PC-3 (cell line): ENCODE measurements at regions not wholly inside any gene's neighbourhood (a gene's known extent, or its start where the extent isn't known, plus 50 kb on each side); places are given as distances from the start of the nearest gene placed in this dataset.

ENCODE experiments used
- ATAC-seq: fragments of 200-7000 bp; cut with Tn5 transposase; 2 replicates; pipeline ENCODE4 v1.9.1; 2020; ENCODE audit warnings: mild to moderate bottlenecking, moderate library complexity
- BruUV-seq: library from RNA; stranded (reverse); fragments of 400-500 nt; replicated peaks from 2 replicates; lab custom pipeline; 2021; lab: Mats Ljungman, UMichigan
- CTCF ChIA-PET: fragments of 300-600 bp; sonication (Branson Sonifier 250); formaldehyde crosslinking; loops from one replicate; lab custom pipeline; 2022; ENCODE audit warnings: antibody characterized with exemption; lab: Charles Lee
- POLR2A ChIA-PET: fragments of 300-600 bp; sonication (Branson Sonifier 250); formaldehyde crosslinking; loops from one replicate; lab custom pipeline; 2022; ENCODE audit warnings: antibody characterized with exemption; ENCODE audit not compliant: unreplicated experiment; lab: Charles Lee
- DNase-seq: peaks from one replicate; pipeline ENCODE4 v3.0.0-alpha.2; 2015
- H2AFZ ChIP-seq: fragments of 300-600 bp; sonication (generic); 2 replicates; pipeline ENCODE4 v1.6.0; 2016; ENCODE audit warnings: antibody characterized with exemption, low read length
- H3F3A ChIP-seq: fragments of 300-600 bp; sonication (generic); one replicate; pipeline ENCODE4 v1.6.0; 2017; ENCODE audit warnings: antibody characterized with exemption, low read length, control low read depth, mild to moderate bottlenecking; ENCODE audit not compliant: unreplicated experiment
- H3K27ac ChIP-seq: fragments of 300-600 bp; sonication (generic); 2 replicates; pipeline ENCODE4 v1.5.1; 2016; ENCODE audit warnings: mild to moderate bottlenecking, low read length
- H3K27me3 ChIP-seq: fragments of 300-600 bp; sonication (generic); 2 replicates; pipeline ENCODE4 v1.6.1; 2016; ENCODE audit warnings: low read length, mixed read lengths
- H3K36me3 ChIP-seq: fragments of 300-600 bp; sonication (generic); 2 replicates; pipeline ENCODE4 v1.6.1; 2016; ENCODE audit warnings: low read depth, mixed run types, low read length, mixed read lengths
- H3K4me1 ChIP-seq: fragments of 300-600 bp; sonication (generic); 2 replicates; pipeline ENCODE4 v1.5.1; 2016; ENCODE audit warnings: low read length; ENCODE audit not compliant: insufficient read depth
- H3K4me2 ChIP-seq: fragments of 300-600 bp; sonication (generic); 2 replicates; pipeline ENCODE4 v1.6.0; 2016; ENCODE audit warnings: low read length
- H3K4me3 ChIP-seq: fragments of 300-600 bp; sonication (generic); 2 replicates; pipeline ENCODE4 v1.5.1; 2016; ENCODE audit warnings: mild to moderate bottlenecking, low read length, mixed read lengths
- H3K79me2 ChIP-seq: fragments of 300-600 bp; sonication (generic); 2 replicates; pipeline ENCODE4 v1.6.1; 2017; ENCODE audit warnings: low read length, mixed read lengths
- H3K9ac ChIP-seq: fragments of 300-600 bp; sonication (generic); 2 replicates; pipeline ENCODE4 v1.6.0; 2016; ENCODE audit warnings: mild to moderate bottlenecking, low read length
- H3K9me2 ChIP-seq: fragments of 300-600 bp; sonication (generic); replicated peaks from 2 replicates; pipeline ENCODE4 v1.6.1; 2016; ENCODE audit warnings: mixed run types, low read length, mixed read lengths
- H3K9me3 ChIP-seq: fragments of 300-600 bp; sonication (generic); 2 replicates; pipeline ENCODE4 v1.6.1; 2016; ENCODE audit warnings: low read length, mixed read lengths
- H4K20me1 ChIP-seq: fragments of 300-600 bp; sonication (generic); 2 replicates; pipeline ENCODE4 v1.6.1; 2016; ENCODE audit warnings: low read length, mixed read lengths
- CTCF ChIP-seq: fragments of 300-600 bp; sonication (generic); conservative IDR thresholded peaks from 2 replicates; pipeline ENCODE4 v1.5.1; 2017; ENCODE audit warnings: antibody characterized with exemption, low read depth, mild to moderate bottlenecking, low read length
- EZH2 ChIP-seq: fragments of 300-600 bp; sonication (generic); IDR thresholded peaks from one replicate; pipeline ENCODE4 v1.6.1; 2017; ENCODE audit warnings: antibody characterized with exemption, mild to moderate bottlenecking, low read length; ENCODE audit not compliant: unreplicated experiment
- EZH2phosphoT487 ChIP-seq: fragments of 300-600 bp; sonication (generic); IDR thresholded peaks from 2 replicates; pipeline ENCODE4 v1.6.1; 2018; ENCODE audit warnings: mild to moderate bottlenecking, antibody characterized with exemption, low read length, borderline replicate concordance
- intact Hi-C: fragments of 100-400 bp; cut with micrococcal nuclease; formaldehyde crosslinking; loops from 2 replicates; pipeline ENCODE4 v1.9.0; 2023

GRCh38 chr12:9392842-9393241 lies 184.6 kb upstream of the PZP start:
- Histone ChIP-seq H3K9me2 (no peaks in the 10 kb centered on the region), H2AFZ (no peak overlapping the region), H3K9me3 (no peaks in the 10 kb centered on the region), H3K27me3 (peaks cover 44% of the 10 kb centered on the region), H3F3A (no peaks in the 10 kb centered on the region), H3K9ac (no peak overlapping the region), H3K4me1 (no peaks in the 10 kb centered on the region), H3K27ac (no peak overlapping the region), H4K20me1 (no peaks in the 10 kb centered on the region), H3K4me3 (no peak overlapping the region), H3K4me2 (no peak overlapping the region), H3K36me3 (no peaks in the 10 kb centered on the region), H3K79me2 (no peaks in the 10 kb centered on the region)
- DNase-seq: no peak
- CTCF ChIA-PET: no interaction called here
- TF ChIP-seq CTCF (no peak), EZH2 (no peak), EZH2phosphoT487 (no peak)
- no peak for ATAC-seq
- intact Hi-C loops: no loop called here
- no TSS peak for BruUV-seq
- POLR2A ChIA-PET: no interaction called here

GRCh38 chr12:9391815-9392214 lies 183.6 kb upstream of the PZP start:
- intact Hi-C loops: no loop called here
- TF ChIP-seq EZH2 (no peak), EZH2phosphoT487 (no peak), CTCF (no peak)
- Histone ChIP-seq H3K4me3 (no peak overlapping the region), H3F3A (no peaks in the 10 kb centered on the region), H3K36me3 (no peaks in the 10 kb centered on the region), H3K9me3 (no peaks in the 10 kb centered on the region), H4K20me1 (no peaks in the 10 kb centered on the region), H3K9ac (no peak overlapping the region), H3K79me2 (no peaks in the 10 kb centered on the region), H2AFZ (no peak overlapping the region), H3K27me3 (peaks cover 53% of the 10 kb centered on the region), H3K4me1 (no peaks in the 10 kb centered on the region), H3K9me2 (no peaks in the 10 kb centered on the region), H3K4me2 (no peak overlapping the region), H3K27ac (no peak overlapping the region)
- BruUV-seq: no TSS peak
- ChIA-PET POLR2A (no interaction called here), CTCF (no interaction called here)
- ATAC-seq (no peak), DNase-seq (no peak)

- DNase-seq: no peak
- no peak overlapping the region for H3K9ac ChIP-seq
- H3K27me3 ChIP-seq: peaks cover 58% of the 10 kb centered on the region
- H3K4me2 ChIP-seq: no peak overlapping the region
- CTCF ChIA-PET: no interaction called here
- no peak overlapping the region for H3K27ac ChIP-seq
- no peaks in the 10 kb centered on the region for H3K9me3 ChIP-seq
- no TSS peak for BruUV-seq
- no peaks in the 10 kb centered on the region for H4K20me1 ChIP-seq
- no peaks in the 10 kb centered on the region for H3K36me3 ChIP-seq
- H3K4me1 ChIP-seq: no peaks in the 10 kb centered on the region
- no peak for ATAC-seq
- no peak overlapping the region for H2AFZ ChIP-seq
- POLR2A ChIA-PET: no interaction called here
- H3K79me2 ChIP-seq: no peaks in the 10 kb centered on the region
- TF ChIP-seq EZH2phosphoT487: no peak
- no peak for TF ChIP-seq EZH2
- TF ChIP-seq CTCF: no peak
- intact Hi-C loops: no loop called here
- H3K9me2 ChIP-seq: no peaks in the 10 kb centered on the region
- no peaks in the 10 kb centered on the region for H3F3A ChIP-seq
- no peak overlapping the region for H3K4me3 ChIP-seq
These were observed 182.6 kb upstream of the PZP start for GRCh38 chr12:9390761-9391160.
